ENCODE measurements at regions not wholly inside any gene's neighbourhood (a gene's known extent, or its start where the extent isn't known, plus 50 kb on each side); places are given as distances from the start of the nearest gene placed in this dataset.
A peak's percentile ranks its signal among the peaks of the same experiment; 100 is the strongest.
"Not testable (repeated sequence)": the region's sequence is repeated elsewhere in the genome, so short reads cannot be mapped to it uniquely, and the experiment has no call there.

DNA sequence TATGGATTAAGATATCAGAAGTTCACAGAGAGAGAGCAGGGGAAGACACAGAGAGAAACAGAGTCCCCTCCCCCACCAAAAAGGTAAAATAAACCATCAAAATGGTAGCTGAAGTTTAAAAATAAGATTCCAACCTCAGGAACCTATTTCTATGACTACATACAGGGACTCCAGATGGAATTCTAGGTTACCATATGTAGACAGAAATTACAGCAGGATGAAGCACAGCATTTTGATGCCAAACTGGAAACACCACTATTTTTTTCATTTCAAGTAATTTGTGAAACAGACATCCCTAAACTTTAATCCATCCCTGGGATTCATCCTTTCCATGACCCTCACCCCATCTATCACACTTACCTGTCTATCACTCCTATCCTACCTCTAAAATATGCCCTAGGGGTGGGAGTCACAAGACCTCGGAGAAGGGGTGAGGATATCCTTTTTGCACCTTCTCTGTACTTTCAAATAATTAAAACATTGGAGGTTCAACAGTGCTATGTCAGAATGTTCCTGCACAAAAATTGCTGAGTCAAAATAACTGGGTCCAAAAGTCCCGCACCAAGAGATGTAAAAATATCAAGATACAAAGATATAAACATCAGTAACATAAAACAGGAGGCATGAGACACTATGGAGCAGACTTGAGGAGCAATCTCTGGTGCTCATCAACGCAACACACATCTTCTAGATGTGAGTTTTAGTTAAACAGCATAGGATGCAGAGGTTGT lies 344.5 kb upstream of the RASGEF1B start:
- DNase-seq (ENCODE audit: low spot score) = no peak

DNA sequence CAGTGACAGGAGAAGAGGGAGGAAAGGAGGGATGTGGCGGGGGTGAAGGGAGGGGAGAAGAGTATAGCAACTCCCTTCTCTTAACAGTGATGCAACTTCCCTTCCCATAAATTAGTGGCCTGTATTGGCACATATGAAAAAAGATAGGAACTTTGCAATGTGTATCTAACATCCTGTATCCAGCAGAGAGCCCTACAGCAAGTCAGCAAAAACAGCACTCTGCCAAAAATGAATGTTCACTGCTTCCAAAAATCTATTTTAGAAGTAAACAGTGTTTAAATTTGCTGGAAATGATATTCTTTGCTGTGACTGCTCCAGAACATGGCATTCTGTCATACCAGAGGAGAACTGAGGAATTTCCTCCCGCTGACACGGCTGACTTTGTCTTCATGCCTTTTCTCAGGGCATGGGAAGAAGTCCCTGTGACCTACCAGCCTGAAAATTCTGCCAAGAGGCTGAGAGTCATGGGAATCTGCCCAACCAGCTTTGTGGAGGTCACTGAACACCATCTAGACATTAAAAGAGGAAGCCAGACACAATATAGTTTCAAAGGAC lies 343.4 kb upstream of the RASGEF1B start:
- DNase-seq (ENCODE audit: low spot score) = peak; percentile 24

DNA sequence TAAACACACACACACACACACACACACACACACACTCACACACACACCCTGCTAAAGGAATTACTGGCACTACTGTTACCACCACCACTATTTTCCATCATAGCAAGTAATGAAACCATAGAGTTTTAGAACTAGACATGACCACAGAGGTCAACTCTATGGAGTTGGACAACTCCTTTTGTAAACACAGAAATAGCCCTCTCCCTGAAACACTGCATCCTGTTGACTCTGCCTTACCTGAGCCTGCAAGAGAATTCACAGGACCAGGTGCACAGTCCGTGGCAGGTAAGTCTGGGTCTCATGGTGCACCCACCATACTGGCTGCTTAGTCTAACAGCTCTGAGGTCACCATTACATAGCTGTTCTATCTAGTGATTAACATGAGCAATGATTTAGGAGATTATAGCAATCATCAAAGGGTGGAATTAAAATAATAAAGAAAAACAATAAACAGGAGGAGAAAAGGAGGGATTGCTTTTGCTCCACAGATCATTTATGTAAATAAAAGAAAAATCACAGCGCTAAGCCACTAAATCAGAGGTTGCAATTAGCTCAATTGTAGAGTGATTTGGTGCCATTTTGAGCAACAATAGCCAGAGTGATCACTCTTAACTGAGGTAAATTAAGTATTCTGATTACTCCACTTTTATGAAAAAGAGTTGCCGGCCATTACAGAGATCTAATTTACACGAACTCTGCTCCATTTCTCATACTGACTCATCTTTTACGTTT lies 340.0 kb upstream of the RASGEF1B start:
- DNase-seq (ENCODE audit: low spot score) = no peak

DNA sequence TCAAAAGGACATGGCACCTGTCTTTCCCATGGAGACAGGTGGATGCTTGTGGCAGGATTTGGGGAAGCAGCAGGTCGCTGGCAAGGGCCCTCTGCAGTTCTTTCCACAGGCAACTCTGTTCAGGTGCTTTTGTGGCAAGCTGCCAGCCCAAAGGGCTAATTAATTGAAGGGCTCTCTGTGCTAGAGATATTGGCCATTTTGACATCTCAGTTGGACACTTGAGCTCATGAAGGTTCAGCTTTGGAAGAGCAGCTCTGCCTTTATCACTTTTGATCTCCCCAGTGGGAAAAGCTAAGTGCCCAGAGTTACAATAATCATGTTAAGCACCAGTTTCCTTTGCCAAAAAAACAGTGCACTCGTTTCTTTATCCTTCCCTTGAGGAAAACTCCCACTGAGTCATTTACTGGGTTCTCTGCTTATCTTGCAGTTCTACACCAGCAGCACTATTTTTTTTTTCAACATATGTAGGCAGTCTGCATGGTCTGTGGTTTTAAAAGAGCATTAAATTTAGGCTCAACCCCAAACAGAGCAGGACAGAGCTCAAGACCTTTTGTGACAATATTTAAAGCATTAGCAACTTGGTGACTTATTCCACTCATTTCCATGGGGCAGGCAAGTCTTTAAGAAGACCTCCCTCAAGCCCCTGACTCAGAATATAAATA lies 336.4 kb upstream of the RASGEF1B start:
- DNase-seq (ENCODE audit: low spot score) = no peak

DNA sequence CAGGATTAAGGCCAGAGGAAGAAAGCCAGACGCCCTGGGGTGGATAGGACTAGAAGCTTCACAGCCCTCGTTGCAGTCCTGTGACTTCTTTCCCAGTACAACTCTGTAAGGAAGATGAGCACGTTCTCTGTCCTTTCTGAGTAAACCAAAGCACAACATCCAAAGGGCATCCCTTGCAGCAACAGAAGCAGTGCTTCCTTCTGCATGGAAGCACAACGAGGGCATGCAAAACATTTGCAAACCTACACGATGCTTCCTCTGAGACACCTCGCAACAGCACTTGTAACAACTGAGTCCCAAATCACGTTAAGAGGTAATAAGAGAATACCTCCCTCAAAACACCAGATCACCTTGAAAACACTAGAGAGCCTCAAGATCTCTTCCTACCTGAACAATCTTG lies 335.7 kb upstream of the RASGEF1B start:
- no peak for DNase-seq (ENCODE audit: low spot score)

DNA sequence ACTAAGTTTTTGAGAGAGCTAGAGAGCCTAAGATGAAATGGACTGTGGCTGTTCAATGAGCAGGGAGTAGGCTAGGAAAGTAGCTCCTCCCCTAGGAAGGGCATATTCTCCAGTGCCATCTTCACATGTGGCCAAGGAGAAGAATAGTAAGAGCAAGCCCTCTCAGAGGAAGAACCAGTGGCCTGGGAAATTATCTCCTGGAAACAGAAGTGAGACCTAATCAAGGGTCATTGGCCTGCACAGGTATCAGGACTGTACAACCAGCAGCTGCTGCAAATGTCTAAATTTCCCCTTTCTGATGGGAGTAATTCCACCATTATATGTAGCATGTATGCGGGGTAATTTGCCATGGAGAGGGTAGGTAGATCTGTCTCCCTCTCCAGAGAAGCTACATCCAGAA lies 334.8 kb upstream of the RASGEF1B start:
- DNase-seq (ENCODE audit: low spot score) = no peak

DNA sequence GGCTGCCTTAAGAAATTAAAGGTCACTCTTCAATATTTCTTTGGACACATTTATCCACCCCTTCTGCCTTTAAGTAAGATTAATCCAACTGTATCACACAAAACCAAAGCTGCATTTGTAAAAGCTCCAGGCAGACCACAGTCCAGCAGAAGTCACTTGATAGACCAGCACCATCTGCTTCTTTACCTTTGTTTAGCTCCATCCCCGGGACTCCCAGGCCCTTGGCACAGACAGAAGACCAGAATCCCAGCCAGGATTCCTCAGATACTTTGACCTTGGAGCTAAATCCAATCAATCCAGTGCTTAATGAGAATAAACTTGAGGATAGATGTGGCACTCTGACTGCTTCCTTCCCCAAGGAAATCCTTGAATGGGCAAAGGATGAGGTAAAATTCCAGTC lies 333.1 kb upstream of the RASGEF1B start:
- DNase-seq (ENCODE audit: low spot score) = no peak

DNA sequence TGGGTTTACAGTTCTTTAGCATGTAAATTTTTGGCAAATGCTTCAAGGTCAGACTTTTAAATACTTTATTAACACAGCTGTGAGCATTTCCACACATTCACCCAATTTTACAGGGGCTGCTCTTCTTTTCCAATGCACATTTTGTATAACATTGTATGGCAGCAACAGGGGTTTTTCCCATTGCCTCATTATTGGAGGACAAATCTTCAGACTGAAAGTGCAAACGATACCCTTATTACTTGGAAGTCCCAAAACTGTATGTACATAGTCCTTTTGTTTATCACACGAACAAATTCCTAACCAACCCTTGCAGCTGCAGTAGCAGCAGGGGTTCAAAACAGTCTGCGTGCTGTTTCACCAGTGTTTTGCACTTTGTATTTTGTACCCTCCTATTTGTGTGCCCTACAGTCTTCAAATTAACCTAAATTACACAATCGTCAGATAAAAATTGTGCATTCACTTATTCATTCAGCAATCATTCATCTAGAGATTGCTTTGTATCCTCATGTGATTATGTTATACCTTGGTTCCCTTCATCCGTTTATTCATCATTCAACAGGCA lies 330.7 kb upstream of the RASGEF1B start:
- DNase-seq (ENCODE audit: low spot score) = no peak

DNA sequence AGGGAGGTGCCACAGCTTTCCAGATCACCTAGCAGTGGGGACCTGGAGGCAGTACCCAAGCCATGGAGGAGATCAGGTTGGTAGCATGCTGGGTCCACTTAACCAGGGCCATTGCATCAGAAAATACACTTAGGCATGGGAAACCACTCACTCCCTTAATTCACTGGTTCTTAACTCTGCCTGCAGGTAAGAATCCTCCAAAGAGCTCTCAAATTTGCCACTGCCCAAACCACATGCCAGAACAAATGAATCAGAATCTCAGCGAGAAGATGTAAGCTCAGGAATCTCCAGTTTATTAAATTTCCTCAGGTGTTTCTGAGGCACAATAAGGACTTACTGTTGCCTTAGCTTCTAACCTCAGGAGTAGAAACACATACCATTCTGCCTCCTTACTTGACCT lies 327.7 kb upstream of the RASGEF1B start:
- no peak for DNase-seq (ENCODE audit: low spot score)

DNA sequence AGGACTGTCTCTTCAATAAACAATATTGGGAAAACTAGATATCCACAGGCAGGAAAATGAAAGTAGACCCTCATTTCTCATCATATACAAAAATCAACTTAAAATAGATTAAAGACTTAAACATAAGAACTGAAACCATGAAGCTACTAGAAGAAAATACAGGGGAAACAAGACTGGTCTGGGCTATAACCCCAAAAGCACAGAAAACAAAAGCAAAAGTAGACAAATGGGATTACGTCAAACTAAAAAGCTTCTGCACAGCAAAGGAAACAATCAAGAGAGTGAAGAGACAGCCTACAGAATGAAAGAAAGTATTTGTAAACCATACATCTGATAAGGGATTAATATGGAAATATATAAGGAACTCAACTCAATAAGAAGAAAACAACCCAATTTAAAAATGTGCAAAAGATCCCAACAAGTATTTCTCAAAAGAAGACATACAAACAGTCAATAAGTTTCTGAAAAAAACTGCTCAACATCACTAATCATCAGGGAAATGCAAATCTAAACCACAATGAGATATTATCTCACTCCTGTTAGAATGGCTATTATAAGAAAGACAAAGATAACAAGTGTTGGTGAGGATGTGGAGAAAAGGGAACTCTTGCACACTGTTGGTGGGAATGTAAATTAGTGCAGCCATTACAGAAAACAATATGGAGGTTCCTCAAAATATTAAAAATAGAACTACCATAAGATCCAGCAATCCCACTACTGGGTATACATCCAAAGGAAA lies 325.3 kb upstream of the RASGEF1B start:
- no peak for DNase-seq (ENCODE audit: low spot score)

DNA sequence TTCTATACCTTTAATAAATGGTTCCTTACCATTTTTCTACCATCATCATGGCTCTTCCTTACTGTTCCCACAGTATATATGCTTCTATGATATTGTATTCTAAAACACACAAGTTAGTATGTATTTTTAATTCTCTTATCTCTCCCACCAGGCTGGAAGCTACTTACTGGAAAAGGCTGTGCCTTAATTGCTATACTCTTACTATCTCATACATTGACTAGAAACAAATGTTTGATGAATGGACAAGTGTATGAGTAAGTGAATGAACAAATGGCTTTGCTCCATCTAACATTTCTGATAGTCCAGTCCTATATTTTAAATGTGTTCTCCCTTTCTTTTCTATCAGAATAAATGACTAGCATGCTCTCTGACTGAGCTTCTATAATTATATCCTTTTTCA lies 320.8 kb upstream of the RASGEF1B start:
- no peak for DNase-seq (ENCODE audit: low spot score)

DNA sequence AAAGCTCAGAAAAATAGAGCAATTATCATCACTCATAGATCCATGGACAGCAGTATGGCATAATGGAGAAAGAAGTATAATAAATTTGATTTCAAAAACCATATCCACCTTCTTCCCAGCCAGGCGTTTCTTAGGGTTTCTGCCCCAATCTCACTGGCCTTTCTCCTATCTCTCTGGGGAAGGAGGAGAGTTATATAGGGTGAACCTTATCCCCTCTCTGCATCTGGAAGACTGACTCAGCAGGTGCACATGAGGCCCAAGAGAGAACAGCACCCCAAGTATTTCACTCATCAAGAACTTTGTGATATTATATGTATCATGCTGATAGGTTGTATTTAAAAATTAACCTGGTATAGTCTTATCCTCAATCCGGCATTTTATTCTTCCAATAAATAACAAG lies 318.8 kb upstream of the RASGEF1B start:
- DNase-seq (ENCODE audit: low spot score) = no peak

DNA sequence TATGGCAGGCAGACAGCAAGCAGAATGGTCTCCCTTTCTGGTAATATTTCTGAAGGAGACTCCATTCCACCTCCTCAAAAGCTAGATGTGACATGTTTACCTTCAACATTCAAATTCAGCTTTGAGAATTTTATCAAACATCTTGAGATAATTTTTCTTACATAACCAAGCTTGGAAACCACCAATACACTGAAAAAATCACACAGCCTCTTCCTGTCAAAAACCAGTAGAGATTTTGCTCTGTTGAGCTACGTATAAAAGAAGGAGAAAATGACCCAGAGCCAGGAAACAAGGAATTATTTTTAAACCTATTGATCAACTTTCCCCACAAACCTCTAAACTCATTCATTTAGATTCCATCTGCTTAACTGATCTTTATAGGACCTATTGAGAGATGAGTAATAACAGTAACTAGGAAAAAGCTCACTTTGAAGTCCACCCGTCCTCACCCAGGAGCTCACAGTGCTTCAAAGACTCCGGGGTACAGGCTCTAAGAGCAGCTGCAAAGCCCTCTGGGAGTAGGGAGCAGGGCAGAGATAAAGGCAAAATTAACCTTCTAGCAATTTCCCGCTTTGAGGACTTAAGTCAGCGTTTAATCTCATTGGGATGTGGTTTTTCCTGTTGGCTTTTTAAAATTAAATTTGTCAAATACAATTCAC lies 318.2 kb upstream of the RASGEF1B start:
- DNase-seq (ENCODE audit: low spot score) = no peak

DNA sequence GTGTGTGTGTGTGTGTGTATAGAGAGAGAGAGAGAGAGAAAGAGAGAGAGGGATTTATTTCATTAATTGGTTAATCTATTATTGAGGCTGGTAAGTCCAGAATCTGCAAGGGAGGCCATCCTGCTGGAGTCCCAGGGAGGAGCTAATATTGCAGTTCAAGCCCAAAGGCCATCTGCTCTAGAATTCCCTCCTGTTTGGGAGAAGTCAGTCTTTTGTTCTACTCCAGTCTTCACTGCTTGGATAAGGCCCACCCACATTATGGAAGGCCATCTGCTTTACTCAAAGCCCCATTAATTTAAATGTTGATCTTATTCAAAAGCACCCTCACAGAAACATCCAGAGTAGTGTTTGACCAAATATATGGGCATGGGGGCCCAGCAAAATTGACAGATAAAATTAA lies 317.5 kb upstream of the RASGEF1B start:
- DNase-seq (ENCODE audit: low spot score) = no peak

DNA sequence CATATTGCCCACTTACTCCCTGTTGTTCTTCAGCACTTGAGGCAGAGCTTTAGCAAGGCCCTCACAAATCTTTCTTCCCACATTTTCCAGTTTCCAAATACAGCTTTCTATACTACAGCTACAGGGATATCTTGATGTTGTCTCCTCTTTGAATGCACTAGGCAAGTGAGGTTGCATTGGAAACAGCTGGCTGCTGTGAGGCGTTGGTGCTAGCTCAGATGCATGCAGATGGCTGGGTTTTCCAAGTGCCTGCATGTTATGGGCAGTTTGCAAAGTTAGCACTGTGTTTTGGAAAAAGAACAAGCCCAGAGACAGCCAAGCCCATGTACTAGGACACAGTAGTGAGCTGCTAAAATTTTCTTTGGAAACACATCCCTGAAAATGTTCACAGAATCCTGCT lies 315.1 kb upstream of the RASGEF1B start:
- DNase-seq (ENCODE audit: low spot score) = no peak

DNA sequence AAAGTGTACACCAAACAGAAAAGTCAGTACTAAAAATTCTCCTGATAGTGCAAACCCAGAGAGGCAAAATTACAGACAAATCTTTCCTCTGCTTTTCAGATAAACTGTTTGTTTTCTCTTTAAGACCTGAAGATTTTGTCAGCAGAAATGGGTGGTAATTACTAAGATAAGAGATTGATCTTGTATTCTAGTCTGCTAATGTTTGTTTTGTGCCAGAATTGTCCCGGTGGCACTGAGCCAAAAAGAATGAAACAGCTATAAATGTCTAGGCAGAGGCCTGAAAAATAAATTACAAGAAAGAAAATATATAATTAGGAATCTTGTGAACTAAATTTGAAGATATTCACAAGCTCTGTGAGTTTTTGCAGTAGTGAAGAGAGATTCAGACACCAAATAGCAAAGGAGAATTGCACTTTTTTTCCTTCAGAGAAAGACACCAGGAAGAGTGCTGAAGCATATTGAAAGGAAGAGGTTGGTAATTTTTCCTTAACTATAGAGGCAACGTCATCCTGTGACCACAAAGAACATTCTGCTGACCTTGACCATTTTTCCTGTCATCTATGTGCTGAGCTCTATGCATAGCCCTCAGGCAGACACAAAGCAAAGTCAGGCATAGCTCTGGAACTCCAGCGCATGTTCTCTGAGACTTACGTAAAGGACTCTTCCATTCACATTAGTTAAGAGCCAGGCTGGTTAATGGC lies 314.5 kb upstream of the RASGEF1B start:
- DNase-seq (ENCODE audit: low spot score) = peak; percentile 20

DNA sequence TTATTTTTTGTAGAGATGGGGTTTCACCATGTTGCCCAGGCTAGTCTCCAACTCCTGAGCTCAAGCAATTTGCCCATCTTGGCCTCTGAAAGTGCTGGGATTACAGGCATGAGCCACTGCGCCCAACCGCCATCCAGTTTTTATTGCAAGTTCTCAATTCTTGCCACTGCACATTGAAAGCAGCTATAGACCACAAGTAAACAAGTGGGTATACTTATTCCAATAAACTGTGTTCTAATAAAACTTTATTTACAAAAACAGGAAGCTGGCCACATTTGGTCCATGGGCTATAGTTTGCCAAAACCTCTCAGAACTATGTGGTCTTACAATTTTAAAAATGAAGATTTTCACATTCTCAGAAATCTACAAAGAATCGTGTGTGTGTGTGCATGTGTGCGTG lies 313.6 kb upstream of the RASGEF1B start:
- no peak for DNase-seq (ENCODE audit: low spot score)

DNA sequence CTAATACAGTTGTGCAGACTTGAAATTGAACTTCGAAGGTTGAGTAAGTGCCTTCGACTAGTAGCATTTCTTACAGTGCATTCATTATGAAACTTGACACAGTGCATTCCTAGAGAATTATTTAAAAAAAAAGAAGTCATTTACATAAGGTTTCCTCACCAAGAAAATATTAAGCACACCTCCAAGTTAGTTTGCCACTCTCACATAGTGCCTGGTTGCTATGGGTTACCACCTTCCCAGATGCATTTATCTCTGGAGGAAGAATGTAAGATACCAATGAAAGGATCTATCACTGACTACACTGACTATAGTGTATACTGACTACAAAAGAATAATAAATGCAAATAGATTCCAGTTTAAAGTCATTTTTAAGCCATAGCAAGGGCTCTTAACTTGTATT lies 311.9 kb upstream of the RASGEF1B start:
- no peak for DNase-seq (ENCODE audit: low spot score)

DNA sequence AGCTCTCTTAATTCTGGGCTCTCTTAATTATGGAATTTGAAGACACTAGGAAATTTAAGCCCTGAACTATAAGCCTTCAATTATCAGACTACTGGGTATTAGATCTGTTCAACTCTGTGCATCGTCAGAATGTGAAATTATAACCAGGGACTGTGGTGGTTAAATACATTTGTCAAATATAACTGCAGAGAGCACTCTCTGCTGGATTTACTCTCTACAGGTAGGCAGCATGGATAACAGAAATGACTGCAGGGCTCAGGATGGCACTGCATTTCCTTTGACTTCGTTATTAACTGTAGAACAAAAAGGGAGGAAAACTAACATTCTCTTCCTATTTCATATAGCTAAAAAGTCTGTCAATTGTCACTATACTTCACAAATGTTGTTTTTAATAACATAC lies 310.1 kb upstream of the RASGEF1B start:
- DNase-seq (ENCODE audit: low spot score) = no peak

DNA sequence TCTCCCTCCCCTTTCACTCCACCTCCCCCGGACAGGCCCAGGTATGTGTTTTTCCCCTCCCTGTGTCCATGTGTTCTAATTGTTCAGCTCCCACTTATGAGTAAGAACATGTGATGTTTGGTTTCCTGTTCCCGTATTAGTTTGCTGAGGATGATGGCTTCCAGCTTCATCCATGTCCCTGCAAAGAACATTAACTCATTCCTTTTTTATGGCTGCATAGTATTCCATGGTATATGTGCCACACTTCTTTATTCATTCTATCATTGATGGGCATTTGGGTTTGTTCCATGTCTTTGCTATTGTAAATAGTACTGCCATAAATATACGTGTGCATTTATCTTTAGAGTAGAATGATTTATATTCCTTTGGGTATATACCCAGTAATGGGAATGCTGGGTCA lies 306.0 kb upstream of the RASGEF1B start:
- DNase-seq (ENCODE audit: low spot score) = not testable (repeated sequence)

DNA sequence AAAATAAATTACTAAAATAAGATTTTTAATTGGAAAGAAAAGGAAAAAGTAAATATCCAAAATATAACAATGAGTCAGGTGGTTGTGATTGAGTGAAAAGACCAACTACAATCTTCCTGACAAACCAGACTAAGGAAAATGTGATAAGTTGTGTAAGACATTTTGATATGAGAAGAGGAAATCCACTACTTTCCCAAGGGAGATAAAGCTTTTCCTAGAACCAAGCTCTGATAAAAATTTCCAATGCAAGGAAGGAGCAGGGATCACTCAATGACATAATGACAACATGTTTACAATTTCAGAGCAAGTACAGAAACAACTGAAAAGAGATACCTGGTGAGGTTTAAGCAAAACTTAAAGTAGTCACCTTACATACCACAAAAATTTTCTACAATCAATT lies 305.1 kb upstream of the RASGEF1B start:
- no peak for DNase-seq (ENCODE audit: low spot score)
